IPS-NIHi7 (cell line): ENCODE measurements at regions not wholly inside any gene's neighbourhood (a gene's known extent, or its start where the extent isn't known, plus 50 kb on each side); places are given as distances from the start of the nearest gene placed in this dataset.

Experiments used
- DNase-seq: peaks from one replicate; pipeline ENCODE4 v3.0.0; 2012; ENCODE audit warnings: mixed read lengths; ENCODE audit errors: extremely low spot score

- DNase-seq, result no peak
These were observed 186.1 kb upstream of the SLITRK2 start for GRCh38 chrX:145631461-145631951.

- DNase-seq, result no peak
These were observed 163.1 kb upstream of the SLITRK2 start for GRCh38 chrX:145654486-145654885.

GRCh38 chrX:145673841-145674240 is 143.8 kb upstream of the SLITRK2 start:
- no peak for DNase-seq

- no peak for DNase-seq
These were observed 140.4 kb upstream of the SLITRK2 start for GRCh38 chrX:145677109-145677817.

GRCh38 chrX:145682518-145683298 is 134.9 kb upstream of the SLITRK2 start:
- DNase-seq, result no peak

GRCh38 chrX:145687146-145687545 is 130.5 kb upstream of the SLITRK2 start:
- no peak for DNase-seq

- no peak for DNase-seq
These were observed 129.9 kb upstream of the SLITRK2 start for GRCh38 chrX:145687707-145688106.

GRCh38 chrX:145694048-145694447 is 123.6 kb upstream of the SLITRK2 start:
- no peak for DNase-seq

GRCh38 chrX:145715641-145716138 is 101.9 kb upstream of the SLITRK2 start:
- no peak for DNase-seq

- no peak for DNase-seq
These were observed 101.4 kb upstream of the SLITRK2 start for GRCh38 chrX:145716226-145716625.

GRCh38 chrX:145727476-145727875 is 90.2 kb upstream of the SLITRK2 start:
- DNase-seq, result no peak

- no peak for DNase-seq
These were observed 88.0 kb upstream of the SLITRK2 start for GRCh38 chrX:145729635-145730034.

- DNase-seq, result no peak
These were observed 82.6 kb upstream of the SLITRK2 start for GRCh38 chrX:145735036-145735435.

GRCh38 chrX:145751943-145752342 is 65.7 kb upstream of the SLITRK2 start:
- DNase-seq, result no peak
